Activated CD8-positive, alpha-beta memory T cell treated with anti-CD3 and anti-CD28 coated beads, Interleukin-2, amount 50 U/mL, for 48 hours (primary cell): ENCODE measurements at regions not wholly inside any gene's neighbourhood (a gene's known extent, or its start where the extent isn't known, plus 50 kb on each side); places are given as distances from the start of the nearest gene placed in this dataset.
"Not testable (repeated sequence)": the region's sequence is repeated elsewhere in the genome, so short reads cannot be mapped to it uniquely, and the experiment has no call there.

ENCODE experiments used
- DNase-seq: peaks from one replicate; pipeline ENCODE4 v3.0.0-alpha.2; 2020

DNA sequence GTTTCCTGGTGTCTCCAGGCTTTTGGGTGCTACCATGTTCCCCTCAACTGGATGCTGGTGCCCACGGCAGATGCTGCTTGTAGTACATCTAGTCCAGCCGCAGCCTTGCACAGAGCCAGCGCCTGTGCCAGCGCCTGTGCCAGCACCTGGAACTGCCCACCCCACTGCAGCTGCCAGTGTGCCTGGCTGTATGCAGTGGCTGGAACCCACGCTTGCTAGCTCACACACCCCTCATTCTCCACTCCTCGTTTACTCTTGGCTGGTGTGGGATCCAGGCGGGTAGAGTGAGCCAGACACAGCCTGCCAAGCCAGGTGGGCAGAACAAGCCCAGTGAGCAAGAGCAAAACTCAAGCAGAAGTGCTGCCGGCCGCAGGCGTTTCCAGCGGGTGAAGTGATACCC is 428.6 kb downstream of the SLITRK1 start:
- no peak for DNase-seq

GRCh38 chr13:83453300-83453699 is 429.0 kb downstream of the SLITRK1 start:
- DNase-seq = no peak

GRCh38 chr13:83452292-83452950 is 429.9 kb downstream of the SLITRK1 start:
- no peak for DNase-seq

- DNase-seq = no peak
These were observed 431.7 kb downstream of the SLITRK1 start for GRCh38 chr13:83450591-83450990.

GRCh38 chr13:83449668-83450395 is 432.4 kb downstream of the SLITRK1 start:
- no peak for DNase-seq

GRCh38 chr13:83440465-83440864 is 441.8 kb downstream of the SLITRK1 start:
- no peak for DNase-seq

GRCh38 chr13:83439464-83439863 is 442.8 kb downstream of the SLITRK1 start:
- not testable (repeated sequence) for DNase-seq

DNA sequence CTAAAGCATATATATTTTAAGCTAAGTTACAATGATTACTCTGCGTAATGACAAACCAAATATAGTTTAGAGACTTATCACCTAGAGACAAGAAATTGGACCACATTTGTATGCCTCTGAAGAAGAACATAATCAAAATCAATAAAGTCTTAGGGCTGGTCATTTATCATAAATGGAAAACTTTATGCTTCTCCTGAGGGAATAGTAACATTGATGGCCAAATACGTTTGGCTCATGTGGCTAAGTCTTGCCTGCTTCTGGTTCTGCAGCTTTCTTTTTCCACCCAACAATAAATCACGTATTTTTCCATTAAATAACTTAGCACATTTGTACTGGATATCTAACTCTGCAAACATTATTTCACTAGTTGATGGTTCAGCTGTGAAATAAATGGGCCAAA is 458.4 kb downstream of the SLITRK1 start:
- no peak for DNase-seq

DNA sequence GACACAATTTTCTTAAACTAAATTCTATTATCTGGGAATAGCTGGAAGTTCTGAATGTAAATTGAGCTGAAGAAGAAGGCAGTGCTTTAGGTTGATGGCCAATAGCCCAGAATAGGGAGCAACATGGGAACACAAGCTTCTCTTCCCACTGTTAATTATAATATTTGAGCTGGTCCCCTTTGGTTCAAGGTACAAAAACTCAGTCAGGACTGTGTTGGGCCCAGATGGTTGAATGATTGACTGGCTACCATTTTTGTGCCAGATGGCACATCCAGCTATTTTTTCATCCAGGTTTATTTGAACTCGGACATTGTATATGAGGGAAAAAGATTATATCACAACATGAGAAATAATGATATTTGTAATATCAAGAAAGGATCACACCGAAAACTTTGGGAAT is 458.9 kb downstream of the SLITRK1 start:
- no peak for DNase-seq

DNA sequence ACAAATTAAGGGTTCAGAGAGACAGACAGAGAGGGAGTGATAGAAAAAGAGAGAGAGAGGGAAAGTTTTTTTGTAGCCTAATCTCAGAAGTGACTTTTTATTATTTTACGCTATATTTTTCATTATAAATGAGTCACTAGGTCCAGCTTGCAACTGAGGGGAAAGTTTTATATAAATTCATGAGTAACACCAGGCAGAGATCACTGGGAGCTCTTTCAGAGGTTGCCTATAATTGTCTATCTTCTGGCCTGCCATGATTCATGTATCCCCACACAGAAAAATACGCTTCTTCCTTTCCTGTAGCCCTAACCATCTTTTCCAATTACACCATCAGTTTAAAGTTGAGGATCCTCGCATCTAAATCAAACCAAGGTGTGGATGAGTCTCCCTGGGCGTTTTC is 467.9 kb downstream of the SLITRK1 start:
- DNase-seq = no peak

DNA sequence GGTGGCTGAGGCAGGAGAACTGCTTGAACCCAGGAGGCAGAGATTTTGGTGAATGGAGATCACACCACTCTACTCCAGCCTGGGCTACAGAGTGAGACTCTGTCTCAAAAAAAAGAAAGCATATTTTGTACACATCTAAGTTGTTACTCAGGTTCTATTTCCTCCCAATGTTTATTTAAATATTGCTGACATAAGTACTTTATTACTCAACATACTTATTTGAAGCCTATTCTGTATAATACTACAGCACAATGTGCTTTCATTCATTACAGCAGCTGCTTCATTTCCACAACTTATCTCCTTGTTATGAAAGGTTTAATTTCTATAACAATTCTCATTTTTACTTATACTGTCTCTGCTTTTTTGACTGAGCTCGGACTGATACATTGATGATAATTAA is 495.7 kb downstream of the SLITRK1 start:
- DNase-seq = no peak

DNA sequence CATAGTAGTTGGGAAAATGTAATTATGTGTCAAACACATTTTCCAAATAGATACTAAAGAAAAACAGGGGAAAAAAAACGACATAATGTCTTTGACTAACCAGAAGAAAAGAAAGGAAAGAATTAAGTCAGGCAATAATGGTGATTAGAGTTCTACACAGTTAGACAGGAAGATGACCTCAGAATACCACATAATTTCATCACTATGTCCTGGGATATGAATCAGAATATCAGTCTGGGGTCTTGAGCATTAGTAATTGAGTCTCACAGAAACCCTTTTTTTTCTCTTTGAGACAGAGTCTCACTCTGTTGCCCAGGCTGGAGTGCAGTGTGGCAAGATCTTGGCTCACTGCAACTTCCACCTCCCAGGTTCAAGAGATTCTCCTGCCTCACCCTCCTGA is 503.4 kb downstream of the SLITRK1 start:
- DNase-seq = no peak

- no peak for DNase-seq
These were observed 504.8 kb downstream of the SLITRK1 start for GRCh38 chr13:83377491-83377890.

DNA sequence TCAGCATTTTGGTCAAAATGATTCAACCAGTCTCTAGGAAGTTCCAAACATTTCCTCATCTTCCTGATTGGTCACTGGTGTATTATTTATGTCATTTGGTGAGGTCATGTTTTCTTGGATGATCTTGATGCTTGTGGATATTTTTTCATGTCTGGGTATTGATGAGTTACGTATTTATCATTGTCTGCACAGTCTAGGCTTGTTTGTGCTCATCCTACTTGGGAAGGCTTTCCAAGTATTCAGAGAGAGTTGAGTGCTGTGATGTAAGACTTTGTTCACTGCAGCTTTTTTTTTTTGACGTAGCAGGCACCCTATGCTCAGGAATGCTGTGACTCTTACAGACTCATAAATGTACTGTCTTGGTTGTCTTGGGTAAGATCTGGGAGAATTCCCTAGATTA is 509.5 kb downstream of the SLITRK1 start:
- no peak for DNase-seq

DNA sequence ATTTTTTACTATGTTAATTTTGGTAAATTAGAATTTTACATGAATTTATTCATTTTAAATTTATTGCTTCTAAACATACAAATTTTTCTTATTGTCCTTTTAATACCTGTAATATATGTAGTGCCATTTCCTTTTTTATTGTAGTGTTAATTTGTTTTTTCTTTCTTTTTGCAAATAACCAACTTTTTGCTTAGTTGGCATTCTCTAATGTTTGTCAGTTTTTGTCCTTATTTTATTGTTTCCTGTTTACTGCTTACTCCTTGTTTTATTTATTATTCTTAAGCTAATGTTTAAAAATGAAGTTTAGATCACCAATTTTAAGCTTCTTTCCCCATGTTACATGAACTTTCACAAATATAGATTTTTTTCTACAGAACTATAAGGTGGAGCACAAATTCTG is 516.6 kb downstream of the SLITRK1 start:
- no peak for DNase-seq

- no peak for DNase-seq
These were observed 527.2 kb downstream of the SLITRK1 start for GRCh38 chr13:83355041-83355440.

DNA sequence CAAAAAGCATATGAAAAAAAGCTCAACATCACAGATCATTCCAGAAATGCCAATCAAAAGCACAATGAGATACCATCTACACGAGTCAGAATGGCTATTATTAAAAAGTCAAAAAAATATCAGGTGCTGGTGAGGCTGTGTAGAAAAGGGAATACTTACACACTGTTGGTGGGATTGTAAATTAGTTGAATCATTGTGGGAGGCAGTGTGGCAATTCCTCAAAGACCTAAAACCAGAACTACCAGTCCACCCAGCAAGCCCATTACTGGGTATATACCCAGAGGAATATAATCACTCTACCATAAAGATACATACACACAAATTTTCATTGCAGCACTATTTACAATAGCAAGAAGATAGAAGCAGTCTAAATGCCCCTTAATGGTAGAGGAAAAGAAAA is 529.9 kb downstream of the SLITRK1 start:
- DNase-seq = no peak

DNA sequence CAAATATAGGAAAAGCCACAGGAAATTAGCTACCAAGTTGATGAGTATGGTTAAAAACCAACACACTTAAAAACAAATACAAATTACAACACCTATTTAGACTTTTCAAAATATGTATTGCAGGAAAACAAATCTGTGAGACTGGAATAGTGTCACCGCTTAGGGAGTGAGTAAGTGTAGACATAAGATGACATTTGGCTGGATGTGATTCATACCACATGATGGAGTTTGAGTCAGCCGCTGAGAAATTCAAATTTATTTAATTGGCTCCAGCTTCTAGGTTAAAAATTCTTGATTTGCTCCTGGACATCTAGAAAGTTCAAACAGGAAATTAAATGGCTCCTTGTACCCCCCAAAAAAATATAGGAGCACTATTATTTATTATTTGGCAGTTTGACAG is 531.7 kb downstream of the SLITRK1 start:
- no peak for DNase-seq

GRCh38 chr13:83344518-83344917 is 537.8 kb downstream of the SLITRK1 start:
- no peak for DNase-seq

GRCh38 chr13:83340170-83340569 is 542.1 kb downstream of the SLITRK1 start:
- DNase-seq = no peak

DNA sequence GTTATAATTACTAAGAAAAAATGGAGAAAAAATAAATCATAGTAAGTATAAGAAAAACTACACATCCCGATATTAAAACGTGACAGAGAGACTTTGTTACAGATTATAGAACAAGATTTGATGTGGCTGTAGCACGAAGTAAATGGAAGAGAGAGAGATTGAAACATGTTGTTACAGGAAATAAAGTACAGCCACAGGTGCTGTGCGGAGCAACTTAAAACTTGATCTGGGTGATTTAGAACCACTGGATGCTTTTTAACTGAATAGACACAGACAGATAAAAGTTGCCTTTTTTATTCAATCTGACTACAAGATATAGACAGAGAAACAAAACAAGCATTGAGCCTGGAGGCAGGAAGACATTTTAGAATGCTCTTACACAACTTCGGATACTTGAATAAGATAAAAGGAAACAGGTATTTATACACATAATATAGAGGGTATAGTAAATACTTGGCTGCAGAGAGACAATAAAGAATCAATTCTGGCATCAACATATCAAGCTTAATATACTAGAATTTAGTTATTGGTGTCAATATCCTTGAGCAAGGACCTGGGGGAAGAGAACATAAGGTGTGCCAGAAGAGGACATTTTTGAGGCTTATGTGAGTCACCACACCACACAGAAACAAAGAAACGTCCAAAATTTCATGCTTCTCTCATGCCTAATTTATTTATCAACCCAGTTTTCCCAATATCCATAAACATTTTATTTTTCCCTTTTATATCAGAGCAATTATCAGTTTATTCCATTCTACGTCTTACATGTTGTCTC is 548.5 kb downstream of the SLITRK1 start:
- no peak for DNase-seq

GRCh38 chr13:83332751-83333150 is 549.5 kb downstream of the SLITRK1 start:
- no peak for DNase-seq

DNA sequence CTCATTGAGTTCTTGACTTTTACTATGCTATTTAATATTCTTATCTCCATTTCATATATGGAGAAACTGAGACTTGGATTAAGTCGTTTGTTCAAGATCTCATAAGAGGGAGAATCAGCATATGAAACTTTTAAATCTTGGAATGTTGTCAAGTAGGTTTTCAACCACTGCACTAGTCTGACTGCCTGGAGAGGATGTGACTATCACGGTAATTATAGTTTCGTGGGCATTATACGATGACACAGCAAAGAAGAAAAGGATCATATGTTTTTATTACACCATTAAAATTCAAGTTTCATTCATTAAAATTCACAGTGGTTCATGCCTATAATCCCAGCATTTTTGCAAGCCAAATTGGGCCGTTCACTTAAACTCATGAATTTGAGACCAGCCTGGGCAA is 555.2 kb downstream of the SLITRK1 start:
- DNase-seq = no peak
